ENCODE measurements at regions not wholly inside any gene's neighbourhood (a gene's known extent, or its start where the extent isn't known, plus 50 kb on each side); places are given as distances from the start of the nearest gene placed in this dataset.

DNA sequence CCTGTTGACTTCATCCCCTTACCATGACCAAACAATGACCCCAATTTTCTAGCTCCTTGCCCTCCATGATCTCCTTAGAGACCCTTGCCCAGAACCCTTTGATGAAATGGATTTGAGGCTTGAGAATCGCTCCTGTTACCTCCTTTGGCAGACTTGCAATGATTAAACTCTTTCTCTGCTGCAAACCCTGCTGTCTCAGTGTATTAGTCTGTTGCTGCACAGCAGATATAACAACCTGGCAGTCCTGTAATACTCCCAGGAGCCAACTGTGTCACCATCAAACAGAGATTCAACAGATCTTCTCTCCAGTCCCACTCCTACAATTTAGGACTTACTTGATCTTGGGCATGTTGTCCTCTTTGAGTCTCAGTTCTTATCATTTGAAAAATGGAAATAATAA lies 242.9 kb downstream of the HRH4 start:
- H3K36me3 ChIP-seq (ENCODE audit: control insufficient read depth, insufficient read depth, low read length): no peaks in the 10 kb centered on the region
- H3K9me3 ChIP-seq (ENCODE audit: control insufficient read depth, low read length): peaks cover 9% of the 10 kb centered on the region
- no peak overlapping the region for H3K27ac ChIP-seq (ENCODE audit: low read depth, low read length, severe bottlenecking)
- H3K4me3 ChIP-seq (ENCODE audit: extremely low read depth, insufficient read depth, low read length, poor library complexity, severe bottlenecking): no peak overlapping the region
- no peaks in the 10 kb centered on the region for H3K4me1 ChIP-seq (ENCODE audit: control insufficient read depth, insufficient read depth, low read length, poor library complexity, severe bottlenecking)
- WGBS, 2 experiments (ENCODE audit: insufficient coverage in 2 of 2): 83 to 100% methylated on average over 1 of the region's 1 CpG

DNA sequence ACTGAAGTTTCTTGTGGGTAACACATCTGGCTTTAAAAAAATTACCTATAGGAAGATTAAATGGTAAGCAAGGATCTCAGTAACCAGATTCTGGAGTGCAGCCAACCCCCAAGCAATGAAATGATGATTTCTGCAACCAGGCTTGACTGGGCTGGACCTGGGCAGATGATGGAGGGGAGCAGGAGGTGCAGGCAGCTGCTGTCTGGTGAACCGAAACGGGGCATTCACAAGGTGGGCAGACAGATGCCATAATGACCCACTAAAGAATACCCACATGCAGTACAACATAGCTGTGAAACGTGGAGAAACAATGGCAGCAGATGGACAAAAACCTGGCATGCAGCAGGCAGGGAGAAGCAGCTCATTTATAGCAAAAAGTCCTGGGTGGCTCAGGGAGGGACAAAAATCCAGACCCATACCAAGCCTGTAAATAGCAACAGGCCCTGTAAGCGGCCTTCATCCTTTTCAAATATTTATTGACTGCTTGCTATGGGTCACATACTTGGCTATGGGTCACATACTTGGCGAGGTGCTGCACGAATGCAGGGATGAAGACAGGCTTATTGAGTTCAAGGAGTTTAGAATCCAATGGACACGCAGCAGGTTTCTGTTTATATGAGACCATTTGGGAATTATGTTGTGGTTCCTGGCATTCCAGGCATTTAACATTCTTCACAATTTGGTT lies 244.7 kb downstream of the HRH4 start:
- no peaks in the 10 kb centered on the region for H3K4me1 ChIP-seq (ENCODE audit: control insufficient read depth, insufficient read depth, low read length, poor library complexity, severe bottlenecking)
- no peak overlapping the region for H3K4me3 ChIP-seq (ENCODE audit: extremely low read depth, insufficient read depth, low read length, poor library complexity, severe bottlenecking)
- H3K9me3 ChIP-seq (ENCODE audit: control insufficient read depth, low read length): peaks cover 9% of the 10 kb centered on the region
- H3K36me3 ChIP-seq (ENCODE audit: control insufficient read depth, insufficient read depth, low read length): no peaks in the 10 kb centered on the region
- 80 to 81% methylated on average over 5 of the region's 7 CpGs for WGBS, 2 experiments (ENCODE audit: insufficient coverage in 2 of 2)
- no peak overlapping the region for H3K27ac ChIP-seq (ENCODE audit: low read depth, low read length, severe bottlenecking)

DNA sequence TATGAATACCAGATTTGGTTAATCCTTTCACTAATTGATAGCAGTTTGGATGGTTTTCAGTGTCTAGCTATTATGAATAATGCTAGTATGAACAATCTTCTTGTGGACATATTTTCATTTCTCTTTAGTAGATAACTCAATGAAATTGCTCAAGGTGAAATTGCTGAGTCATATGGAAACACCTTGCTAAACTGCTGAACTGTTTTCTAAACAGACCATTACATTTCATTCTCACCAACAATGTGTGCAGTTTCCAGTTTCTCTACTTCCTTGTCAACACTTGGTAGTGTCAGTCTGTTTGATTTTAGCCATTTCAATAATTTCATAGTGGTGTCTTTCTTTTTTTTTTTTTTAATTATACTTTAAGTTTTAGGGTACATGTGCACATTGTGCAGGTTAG lies 250.0 kb downstream of the HRH4 start:
- H3K9me3 ChIP-seq (ENCODE audit: control insufficient read depth, low read length): no peaks in the 10 kb centered on the region

DNA sequence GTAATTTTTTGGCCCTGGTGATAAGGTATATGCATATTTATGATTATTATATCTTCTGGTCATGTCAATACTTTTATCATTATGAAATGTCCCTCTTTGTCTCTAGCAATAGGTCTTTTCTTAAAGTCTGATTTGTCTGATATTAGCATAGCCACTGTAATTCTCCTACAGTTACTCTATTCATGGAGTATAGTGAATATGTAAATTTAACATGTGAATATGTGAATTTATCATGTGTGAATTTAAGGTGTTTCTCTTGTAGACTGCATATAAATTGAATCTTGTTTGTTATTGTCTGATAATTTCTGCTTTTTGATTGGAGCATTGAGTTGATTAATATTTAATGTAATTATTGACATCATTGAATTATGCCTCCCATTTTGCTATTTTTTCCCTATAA lies 259.4 kb downstream of the HRH4 start:
- Histone ChIP-seq H3K4me3 (ENCODE audit: extremely low read depth, insufficient read depth, low read length, poor library complexity, severe bottlenecking) (no peak overlapping the region), H3K9me3 (ENCODE audit: control insufficient read depth, low read length) (no peaks in the 10 kb centered on the region), H3K4me1 (ENCODE audit: control insufficient read depth, insufficient read depth, low read length, poor library complexity, severe bottlenecking) (no peaks in the 10 kb centered on the region), H3K27ac (ENCODE audit: low read depth, low read length, severe bottlenecking) (no peak overlapping the region), H3K36me3 (ENCODE audit: control insufficient read depth, insufficient read depth, low read length) (no peaks in the 10 kb centered on the region)

More for the DNA sequence above, 250.0 kb downstream of the HRH4 start:
- no peak overlapping the region for H3K27ac ChIP-seq (ENCODE audit: low read depth, low read length, severe bottlenecking)
- no peaks in the 10 kb centered on the region for H3K4me1 ChIP-seq (ENCODE audit: control insufficient read depth, insufficient read depth, low read length, poor library complexity, severe bottlenecking)
- H3K36me3 ChIP-seq (ENCODE audit: control insufficient read depth, insufficient read depth, low read length): no peaks in the 10 kb centered on the region
- no peak overlapping the region for H3K4me3 ChIP-seq (ENCODE audit: extremely low read depth, insufficient read depth, low read length, poor library complexity, severe bottlenecking)

DNA sequence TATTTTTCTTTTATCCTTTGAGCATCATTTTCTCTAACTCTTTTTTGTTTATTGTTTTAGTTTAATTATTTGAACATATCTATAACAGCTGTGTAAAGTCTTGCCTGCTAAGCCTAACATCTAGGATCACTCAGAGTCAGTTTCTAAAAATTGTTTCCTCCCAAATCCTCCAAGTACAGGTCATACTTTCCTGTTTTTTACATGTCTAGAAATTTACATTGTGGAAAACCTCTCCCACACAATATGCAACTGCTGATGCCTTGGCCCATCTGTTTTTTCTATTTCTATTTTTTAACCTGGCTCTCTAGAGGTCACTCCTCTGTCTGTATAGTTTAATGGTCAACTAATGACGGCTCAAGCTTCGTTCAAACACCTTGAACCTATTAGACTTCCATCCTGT lies 261.0 kb downstream of the HRH4 start:
- no peaks in the 10 kb centered on the region for H3K9me3 ChIP-seq (ENCODE audit: control insufficient read depth, low read length)
- H3K36me3 ChIP-seq (ENCODE audit: control insufficient read depth, insufficient read depth, low read length): no peaks in the 10 kb centered on the region
- WGBS, 2 experiments (ENCODE audit: insufficient coverage in 2 of 2): 100% methylated on average over 1 to 2 of the region's 2 CpGs
- no peaks in the 10 kb centered on the region for H3K4me1 ChIP-seq (ENCODE audit: control insufficient read depth, insufficient read depth, low read length, poor library complexity, severe bottlenecking)
- H3K27ac ChIP-seq (ENCODE audit: low read depth, low read length, severe bottlenecking): no peak overlapping the region
- no peak overlapping the region for H3K4me3 ChIP-seq (ENCODE audit: extremely low read depth, insufficient read depth, low read length, poor library complexity, severe bottlenecking)

DNA sequence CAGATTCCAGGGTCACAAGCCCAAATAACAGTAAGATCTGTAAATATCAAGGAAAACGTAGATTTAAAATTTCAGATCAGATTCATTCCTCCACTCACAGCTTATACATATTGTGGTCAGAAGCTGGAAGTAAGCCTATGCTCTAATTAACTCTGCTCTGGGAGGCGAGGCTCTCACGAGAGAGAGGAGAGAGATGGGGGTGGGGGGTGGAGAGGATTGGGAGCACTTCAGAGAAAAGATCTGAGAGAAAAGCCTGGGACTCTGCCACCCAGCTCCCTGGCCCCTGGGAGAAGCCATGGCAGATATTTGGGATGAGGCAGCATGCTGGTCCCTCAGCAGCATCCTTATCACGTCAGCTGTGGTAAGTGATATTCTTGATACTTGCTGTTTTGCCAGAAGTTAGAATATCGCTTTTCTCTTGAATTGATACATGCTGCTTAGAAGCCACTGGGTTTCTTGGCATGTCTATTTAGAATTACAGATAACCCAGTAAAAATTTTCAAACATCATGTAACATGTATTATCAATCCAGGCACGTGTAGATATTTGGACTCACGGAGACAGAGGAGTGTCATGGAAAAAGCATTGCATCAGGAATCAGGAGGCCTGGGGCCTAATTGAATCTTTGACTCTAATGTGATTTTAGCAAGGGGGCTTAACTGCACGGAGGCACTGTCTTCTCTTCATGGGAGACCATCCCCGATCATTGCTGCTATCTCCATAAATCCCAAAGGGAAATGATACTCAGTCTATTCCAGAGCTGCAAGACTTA lies 265.4 kb downstream of the HRH4 start:
- no peaks in the 10 kb centered on the region for H3K4me1 ChIP-seq (ENCODE audit: control insufficient read depth, insufficient read depth, low read length, poor library complexity, severe bottlenecking)
- H3K4me3 ChIP-seq (ENCODE audit: extremely low read depth, insufficient read depth, low read length, poor library complexity, severe bottlenecking): no peak overlapping the region
- WGBS, 2 experiments (ENCODE audit: insufficient coverage in 2 of 2): 56 to 61% methylated on average over 5 to 6 of the region's 9 CpGs
- no peaks in the 10 kb centered on the region for H3K9me3 ChIP-seq (ENCODE audit: control insufficient read depth, low read length)
- H3K36me3 ChIP-seq (ENCODE audit: control insufficient read depth, insufficient read depth, low read length): no peaks in the 10 kb centered on the region
- H3K27ac ChIP-seq (ENCODE audit: low read depth, low read length, severe bottlenecking): no peak overlapping the region

DNA sequence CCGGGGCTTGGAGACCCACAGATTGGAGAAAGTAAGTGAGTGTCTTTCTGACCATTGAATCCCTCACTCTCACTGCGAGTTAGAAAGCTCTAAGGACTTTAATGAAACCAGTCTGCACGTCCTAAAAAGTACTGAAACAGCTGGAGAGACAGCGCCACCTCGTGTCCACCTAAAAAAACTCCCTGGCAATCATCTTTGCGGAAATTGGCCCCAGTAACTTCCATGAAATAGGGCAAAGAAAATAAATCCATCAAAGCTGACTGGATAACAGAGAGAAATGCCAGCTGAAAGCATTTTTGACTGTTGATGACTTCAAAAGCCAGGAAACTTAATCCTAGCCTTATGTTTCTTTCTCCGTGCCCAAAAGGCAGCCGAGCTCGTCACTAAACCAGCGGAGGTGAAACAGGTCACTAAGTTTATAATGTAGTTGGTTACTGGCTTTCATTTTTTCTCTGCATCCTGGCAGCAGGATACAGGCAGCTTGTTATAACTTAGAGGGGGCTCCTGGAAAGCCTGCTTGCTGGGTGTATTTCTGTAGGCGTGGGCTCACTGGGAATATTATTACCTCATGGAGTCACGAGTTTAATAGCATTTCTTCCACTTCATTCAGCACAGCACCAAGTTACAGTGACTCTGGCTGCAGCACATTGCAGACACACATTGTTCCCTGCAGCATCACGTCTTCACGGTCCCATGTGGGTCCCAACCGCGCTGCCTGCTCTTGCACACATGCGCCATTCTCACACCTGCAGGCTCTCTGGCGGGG lies 266.5 kb downstream of the HRH4 start:
- Histone ChIP-seq H3K4me1 (ENCODE audit: control insufficient read depth, insufficient read depth, low read length, poor library complexity, severe bottlenecking) (peaks cover 3% of the 10 kb centered on the region), H3K27ac (ENCODE audit: low read depth, low read length, severe bottlenecking) (no peak overlapping the region), H3K36me3 (ENCODE audit: control insufficient read depth, insufficient read depth, low read length) (no peaks in the 10 kb centered on the region), H3K9me3 (ENCODE audit: control insufficient read depth, low read length) (no peaks in the 10 kb centered on the region), H3K4me3 (ENCODE audit: extremely low read depth, insufficient read depth, low read length, poor library complexity, severe bottlenecking) (no peak overlapping the region)
- 67 to 88% methylated on average over 12 to 13 of the region's 18 CpGs for WGBS, 2 experiments (ENCODE audit: insufficient coverage in 2 of 2)

DNA sequence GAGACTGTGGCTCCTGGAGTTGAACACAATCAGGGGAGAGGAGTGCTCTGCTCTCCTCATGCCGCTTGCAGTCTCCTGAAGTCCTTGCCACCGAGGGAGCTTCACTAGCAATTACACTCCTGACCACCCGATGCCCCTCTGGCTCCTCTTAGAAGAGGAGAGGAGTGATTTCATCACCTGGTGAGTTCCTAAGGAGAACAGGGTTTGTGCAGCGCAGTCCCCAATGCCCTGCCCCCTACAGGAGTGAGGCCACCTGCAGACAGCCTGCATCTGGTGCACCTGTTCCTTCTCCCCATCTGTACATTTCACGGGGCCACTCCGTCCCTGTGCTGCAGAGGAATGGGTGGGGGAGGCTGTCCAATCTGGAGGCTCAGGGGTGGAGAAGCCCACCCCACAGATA lies 267.2 kb downstream of the HRH4 start:
- Histone ChIP-seq H3K4me3 (ENCODE audit: extremely low read depth, insufficient read depth, low read length, poor library complexity, severe bottlenecking) (no peak overlapping the region), H3K36me3 (ENCODE audit: control insufficient read depth, insufficient read depth, low read length) (no peaks in the 10 kb centered on the region), H3K27ac (ENCODE audit: low read depth, low read length, severe bottlenecking) (no peak overlapping the region), H3K9me3 (ENCODE audit: control insufficient read depth, low read length) (no peaks in the 10 kb centered on the region), H3K4me1 (ENCODE audit: control insufficient read depth, insufficient read depth, low read length, poor library complexity, severe bottlenecking) (peaks cover 3% of the 10 kb centered on the region)
- 67 to 91% methylated on average over 1 to 3 of the region's 6 CpGs for WGBS, 2 experiments (ENCODE audit: insufficient coverage in 2 of 2)

DNA sequence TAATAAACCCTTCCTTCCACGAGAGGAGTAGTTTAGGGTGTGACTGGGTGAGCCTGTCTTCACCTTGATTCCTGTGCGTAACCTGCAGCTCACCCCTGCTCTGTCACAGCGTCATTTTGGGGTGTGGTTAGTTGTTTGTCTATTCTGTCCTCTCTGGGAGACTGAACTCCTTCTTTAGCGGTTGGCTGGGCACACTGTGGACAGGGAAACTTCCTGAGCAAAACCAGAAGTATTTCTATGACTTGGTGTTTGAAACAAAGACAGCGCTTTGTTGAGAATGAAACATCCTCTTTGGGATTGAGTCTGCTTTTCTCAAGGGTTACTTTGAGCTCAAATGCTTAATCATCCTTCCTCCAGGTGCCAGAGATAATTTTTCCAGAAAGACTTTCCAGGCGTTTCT lies 270.7 kb downstream of the HRH4 start:
- Histone ChIP-seq H3K9me3 (ENCODE audit: control insufficient read depth, low read length) (no peaks in the 10 kb centered on the region), H3K4me3 (ENCODE audit: extremely low read depth, insufficient read depth, low read length, poor library complexity, severe bottlenecking) (no peak overlapping the region), H3K4me1 (ENCODE audit: control insufficient read depth, insufficient read depth, low read length, poor library complexity, severe bottlenecking) (peaks cover 8% of the 10 kb centered on the region), H3K36me3 (ENCODE audit: control insufficient read depth, insufficient read depth, low read length) (no peaks in the 10 kb centered on the region), H3K27ac (ENCODE audit: low read depth, low read length, severe bottlenecking) (no peak overlapping the region)
- 90 to 93% methylated on average over 5 of the region's 6 CpGs for whole genome bisulfite sequencing, 2 experiments (ENCODE audit: insufficient coverage in 2 of 2)

DNA sequence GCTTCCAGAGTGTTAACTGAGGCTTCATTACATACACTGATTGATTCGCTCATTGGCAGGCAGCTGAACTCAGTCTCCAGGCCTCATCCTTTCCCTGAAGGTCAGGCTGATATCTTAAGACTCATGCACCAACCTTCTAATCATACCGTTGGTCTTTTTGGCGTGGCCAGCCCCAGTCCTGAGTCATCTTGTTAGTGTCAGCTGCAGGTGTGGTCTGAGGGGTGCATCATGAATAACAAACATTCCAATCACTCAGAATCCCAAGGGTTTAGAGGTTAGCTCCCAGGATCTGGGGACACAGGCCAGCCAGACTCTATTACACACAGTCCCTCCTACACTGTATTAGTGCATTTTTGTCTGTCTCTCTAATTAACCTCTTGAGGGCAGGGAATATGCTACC lies 271.5 kb downstream of the HRH4 start:
- no peak overlapping the region for H3K4me3 ChIP-seq (ENCODE audit: extremely low read depth, insufficient read depth, low read length, poor library complexity, severe bottlenecking)
- WGBS, 2 experiments (ENCODE audit: insufficient coverage in 2 of 2): 90 to 92% methylated on average over 1 of the region's 3 CpGs
- H3K27ac ChIP-seq (ENCODE audit: low read depth, low read length, severe bottlenecking): no peak overlapping the region
- no peaks in the 10 kb centered on the region for H3K36me3 ChIP-seq (ENCODE audit: control insufficient read depth, insufficient read depth, low read length)
- peaks cover 8% of the 10 kb centered on the region for H3K4me1 ChIP-seq (ENCODE audit: control insufficient read depth, insufficient read depth, low read length, poor library complexity, severe bottlenecking)
- no peaks in the 10 kb centered on the region for H3K9me3 ChIP-seq (ENCODE audit: control insufficient read depth, low read length)

DNA sequence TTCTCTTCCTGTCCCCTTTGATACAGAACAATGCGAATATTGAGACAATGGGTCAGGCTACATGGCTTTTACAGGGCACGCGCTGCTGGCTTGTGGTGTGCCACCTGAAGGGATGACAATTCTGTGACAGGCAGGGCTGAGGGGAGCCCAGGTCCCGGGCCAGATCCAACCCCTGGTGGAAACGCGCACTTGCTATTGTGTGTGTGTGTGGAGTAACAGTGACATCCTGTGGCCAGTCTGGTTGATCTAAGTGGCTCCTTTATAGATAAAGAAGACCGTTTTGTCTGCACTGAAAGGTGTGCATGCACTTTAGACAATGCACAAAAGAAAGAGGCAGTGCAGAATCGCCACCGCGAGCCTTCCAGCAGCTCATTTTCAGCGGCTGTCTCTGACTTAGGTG lies 273.6 kb downstream of the HRH4 start:
- H3K9me3 ChIP-seq (ENCODE audit: control insufficient read depth, low read length): no peaks in the 10 kb centered on the region
- H3K4me3 ChIP-seq (ENCODE audit: extremely low read depth, insufficient read depth, low read length, poor library complexity, severe bottlenecking): no peak overlapping the region
- WGBS, 2 experiments (ENCODE audit: insufficient coverage in 2 of 2): 78 to 86% methylated on average over 9 of the region's 11 CpGs
- no peak overlapping the region for H3K27ac ChIP-seq (ENCODE audit: low read depth, low read length, severe bottlenecking)
- peaks cover 8% of the 10 kb centered on the region for H3K4me1 ChIP-seq (ENCODE audit: control insufficient read depth, insufficient read depth, low read length, poor library complexity, severe bottlenecking)
- no peaks in the 10 kb centered on the region for H3K36me3 ChIP-seq (ENCODE audit: control insufficient read depth, insufficient read depth, low read length)
